KMS-11 (cell line): ENCODE measurements at regions not wholly inside any gene's neighbourhood (a gene's known extent, or its start where the extent isn't known, plus 50 kb on each side); places are given as distances from the start of the nearest gene placed in this dataset.

Source experiments
- H2AFZ ChIP-seq: fragments of 200-600 bp; sonication (generic); 2 replicates; pipeline ENCODE4 v1.6.1; 2016; ENCODE audit warnings: antibody characterized with exemption, mixed run types, low read depth
- H3K27ac ChIP-seq: fragments of 200-600 bp; sonication (generic); 2 replicates; pipeline ENCODE4 v1.6.1; 2016; ENCODE audit warnings: mild to moderate bottlenecking, mixed run types
- H3K27me3 ChIP-seq: fragments of 200-600 bp; sonication (generic); 2 replicates; pipeline ENCODE4 v1.6.1; 2017; ENCODE audit warnings: mild to moderate bottlenecking, low read depth, mixed run types, moderate library complexity; ENCODE audit not compliant: insufficient read depth
- H3K36me3 ChIP-seq: fragments of 200-600 bp; sonication (generic); 2 replicates; pipeline ENCODE4 v1.6.1; 2017; ENCODE audit warnings: mild to moderate bottlenecking, mixed run types; ENCODE audit not compliant: insufficient read depth
- H3K4me1 ChIP-seq: fragments of 200-600 bp; sonication (generic); 2 replicates; pipeline ENCODE4 v1.6.1; 2016; ENCODE audit warnings: mild to moderate bottlenecking, low read depth, mixed run types; ENCODE audit not compliant: poor library complexity, severe bottlenecking
- H3K4me2 ChIP-seq: fragments of 200-600 bp; sonication (generic); 2 replicates; pipeline ENCODE4 v1.7.0; 2016; ENCODE audit warnings: mild to moderate bottlenecking, mixed run types
- H3K4me3 ChIP-seq: fragments of 200-600 bp; sonication (generic); IDR thresholded peaks from 2 replicates; pipeline ENCODE4 v1.6.1; 2017; ENCODE audit warnings: low read depth, low read length, mixed read lengths; ENCODE audit not compliant: insufficient read depth
- H3K79me2 ChIP-seq: fragments of 200-600 bp; sonication (generic); 2 replicates; pipeline ENCODE4 v1.6.1; 2016; ENCODE audit warnings: low read depth, mixed run types; ENCODE audit not compliant: insufficient read depth
- H3K9ac ChIP-seq: fragments of 200-600 bp; sonication (generic); 2 replicates; pipeline ENCODE4 v1.6.1; 2016; ENCODE audit warnings: mild to moderate bottlenecking, mixed run types
- H4K20me1 ChIP-seq: fragments of 200-600 bp; sonication (generic); 2 replicates; pipeline ENCODE4 v1.6.1; 2016; ENCODE audit warnings: mild to moderate bottlenecking, mixed run types; ENCODE audit not compliant: insufficient read depth
- CTCF ChIP-seq: fragments of 200-600 bp; sonication (generic); conservative IDR thresholded peaks from 2 replicates; pipeline ENCODE4 v1.6.1; 2017; ENCODE audit warnings: low read depth, mild to moderate bottlenecking, antibody characterized with exemption, low read length, moderate library complexity, mixed read lengths

- H3K4me1 ChIP-seq, result no peaks in the 10 kb centered on the region
- H4K20me1 ChIP-seq, result no peaks in the 10 kb centered on the region
- no peak overlapping the region for H3K27ac ChIP-seq
- no peak overlapping the region for H3K9ac ChIP-seq
- no peaks in the 10 kb centered on the region for H3K27me3 ChIP-seq
- no peak overlapping the region for H3K4me2 ChIP-seq
- no peak for TF ChIP-seq CTCF
- H3K36me3 ChIP-seq, result no peaks in the 10 kb centered on the region
- no peak overlapping the region for H2AFZ ChIP-seq
- no peaks in the 10 kb centered on the region for H3K79me2 ChIP-seq
- no peak overlapping the region for H3K4me3 ChIP-seq
Observed at GRCh38 chr17:12310811-12311210, 290.1 kb downstream of the MAP2K4 start.

GRCh38 chr17:12312692-12313091 lies 292.0 kb downstream of the MAP2K4 start:
- Histone ChIP-seq H3K9ac (no peak overlapping the region), H3K4me1 (no peaks in the 10 kb centered on the region), H3K27me3 (no peaks in the 10 kb centered on the region), H3K27ac (no peak overlapping the region), H3K4me2 (no peak overlapping the region), H3K36me3 (no peaks in the 10 kb centered on the region), H3K79me2 (no peaks in the 10 kb centered on the region), H2AFZ (no peak overlapping the region), H3K4me3 (no peak overlapping the region), H4K20me1 (no peaks in the 10 kb centered on the region)
- TF ChIP-seq CTCF, result no peak

- no peak overlapping the region for H2AFZ ChIP-seq
- H3K4me3 ChIP-seq, result no peak overlapping the region
- TF ChIP-seq CTCF, result no peak
- no peaks in the 10 kb centered on the region for H3K4me1 ChIP-seq
- no peak overlapping the region for H3K9ac ChIP-seq
- no peaks in the 10 kb centered on the region for H3K27me3 ChIP-seq
- H3K79me2 ChIP-seq, result no peaks in the 10 kb centered on the region
- no peaks in the 10 kb centered on the region for H4K20me1 ChIP-seq
- H3K4me2 ChIP-seq, result no peak overlapping the region
- H3K27ac ChIP-seq, result no peak overlapping the region
- H3K36me3 ChIP-seq, result no peaks in the 10 kb centered on the region
Observed at GRCh38 chr17:12313786-12314185, 293.1 kb downstream of the MAP2K4 start.

- H2AFZ ChIP-seq, result no peak overlapping the region
- H3K4me1 ChIP-seq, result no peaks in the 10 kb centered on the region
- H4K20me1 ChIP-seq, result no peaks in the 10 kb centered on the region
- no peak for TF ChIP-seq CTCF
- no peak overlapping the region for H3K27ac ChIP-seq
- no peak overlapping the region for H3K4me3 ChIP-seq
- H3K27me3 ChIP-seq, result no peaks in the 10 kb centered on the region
- no peak overlapping the region for H3K9ac ChIP-seq
- H3K4me2 ChIP-seq, result no peak overlapping the region
- no peaks in the 10 kb centered on the region for H3K36me3 ChIP-seq
- H3K79me2 ChIP-seq, result no peaks in the 10 kb centered on the region
Observed at GRCh38 chr17:12316021-12316420, 295.3 kb downstream of the MAP2K4 start.
